CD4-positive, alpha-beta T cell treated with Interleukin-4 for 4 hours (primary cell): ENCODE measurements at regions not wholly inside any gene's neighbourhood (a gene's known extent, or its start where the extent isn't known, plus 50 kb on each side); places are given as distances from the start of the nearest gene placed in this dataset.
"Not testable (repeated sequence)": the region's sequence is repeated elsewhere in the genome, so short reads cannot be mapped to it uniquely, and the experiment has no call there.

Source experiments
- DNase-seq: peaks from one replicate; pipeline ENCODE4 v3.0.0-alpha.2; 2020

- DNase-seq, result not testable (repeated sequence)
Observed at GRCh38 chr10:109729895-109730294, 193.4 kb downstream of the XPNPEP1 start.

- no peak for DNase-seq
Observed at GRCh38 chr10:109727436-109727835, 195.9 kb downstream of the XPNPEP1 start.

- no peak for DNase-seq
Observed at GRCh38 chr10:109726473-109726872, 196.8 kb downstream of the XPNPEP1 start.

GRCh38 chr10:109723305-109723704 lies 200.0 kb downstream of the XPNPEP1 start:
- no peak for DNase-seq

- DNase-seq, result no peak
Observed at GRCh38 chr10:109721453-109722064, 201.8 kb downstream of the XPNPEP1 start.

GRCh38 chr10:109706026-109706560 lies 217.2 kb downstream of the XPNPEP1 start:
- DNase-seq, result no peak

- no peak for DNase-seq
Observed at GRCh38 chr10:109701633-109702215, 221.6 kb downstream of the XPNPEP1 start.

- no peak for DNase-seq
Observed at GRCh38 chr10:109698882-109699664, 224.2 kb downstream of the XPNPEP1 start.

- no peak for DNase-seq
Observed at GRCh38 chr10:109698086-109698485, 225.2 kb downstream of the XPNPEP1 start.

- no peak for DNase-seq
Observed at GRCh38 chr10:109696981-109697775, 226.1 kb downstream of the XPNPEP1 start.

GRCh38 chr10:109696462-109696861 lies 226.8 kb downstream of the XPNPEP1 start:
- no peak for DNase-seq

GRCh38 chr10:109695988-109696387 lies 227.3 kb downstream of the XPNPEP1 start:
- no peak for DNase-seq

- DNase-seq, result no peak
Observed at GRCh38 chr10:109689785-109690184, 233.5 kb downstream of the XPNPEP1 start.

- DNase-seq, result no peak
Observed at GRCh38 chr10:109679478-109679877, 243.8 kb downstream of the XPNPEP1 start.

GRCh38 chr10:109678857-109679256 lies 244.5 kb downstream of the XPNPEP1 start:
- DNase-seq, result no peak

- DNase-seq, result no peak
Observed at GRCh38 chr10:109676703-109677102, 246.6 kb downstream of the XPNPEP1 start.

- no peak for DNase-seq
Observed at GRCh38 chr10:109668703-109669102, 254.6 kb downstream of the XPNPEP1 start.

GRCh38 chr10:109668154-109668665 lies 255.1 kb downstream of the XPNPEP1 start:
- no peak for DNase-seq

- no peak for DNase-seq
Observed at GRCh38 chr10:109665321-109665720, 258.0 kb downstream of the XPNPEP1 start.

- no peak for DNase-seq
Observed at GRCh38 chr10:109664554-109664953, 258.8 kb downstream of the XPNPEP1 start.

GRCh38 chr10:109663122-109663521 lies 260.2 kb downstream of the XPNPEP1 start:
- no peak for DNase-seq

- not testable (repeated sequence) for DNase-seq
Observed at GRCh38 chr10:109652612-109653011, 270.7 kb downstream of the XPNPEP1 start.

GRCh38 chr10:109650228-109650627 lies 273.1 kb downstream of the XPNPEP1 start:
- DNase-seq, result no peak
